GM21360 (cell line): ENCODE measurements at regions not wholly inside any gene's neighbourhood (a gene's known extent, or its start where the extent isn't known, plus 50 kb on each side); places are given as distances from the start of the nearest gene placed in this dataset.

Experiments used
- ATAC-seq: cut with Tn5 transposase; IDR thresholded peaks from one replicate; pipeline ENCODE4 v1.9.1; 2021; ENCODE audit warnings: mild to moderate bottlenecking, moderate library complexity; ENCODE audit not compliant: unreplicated experiment

DNA sequence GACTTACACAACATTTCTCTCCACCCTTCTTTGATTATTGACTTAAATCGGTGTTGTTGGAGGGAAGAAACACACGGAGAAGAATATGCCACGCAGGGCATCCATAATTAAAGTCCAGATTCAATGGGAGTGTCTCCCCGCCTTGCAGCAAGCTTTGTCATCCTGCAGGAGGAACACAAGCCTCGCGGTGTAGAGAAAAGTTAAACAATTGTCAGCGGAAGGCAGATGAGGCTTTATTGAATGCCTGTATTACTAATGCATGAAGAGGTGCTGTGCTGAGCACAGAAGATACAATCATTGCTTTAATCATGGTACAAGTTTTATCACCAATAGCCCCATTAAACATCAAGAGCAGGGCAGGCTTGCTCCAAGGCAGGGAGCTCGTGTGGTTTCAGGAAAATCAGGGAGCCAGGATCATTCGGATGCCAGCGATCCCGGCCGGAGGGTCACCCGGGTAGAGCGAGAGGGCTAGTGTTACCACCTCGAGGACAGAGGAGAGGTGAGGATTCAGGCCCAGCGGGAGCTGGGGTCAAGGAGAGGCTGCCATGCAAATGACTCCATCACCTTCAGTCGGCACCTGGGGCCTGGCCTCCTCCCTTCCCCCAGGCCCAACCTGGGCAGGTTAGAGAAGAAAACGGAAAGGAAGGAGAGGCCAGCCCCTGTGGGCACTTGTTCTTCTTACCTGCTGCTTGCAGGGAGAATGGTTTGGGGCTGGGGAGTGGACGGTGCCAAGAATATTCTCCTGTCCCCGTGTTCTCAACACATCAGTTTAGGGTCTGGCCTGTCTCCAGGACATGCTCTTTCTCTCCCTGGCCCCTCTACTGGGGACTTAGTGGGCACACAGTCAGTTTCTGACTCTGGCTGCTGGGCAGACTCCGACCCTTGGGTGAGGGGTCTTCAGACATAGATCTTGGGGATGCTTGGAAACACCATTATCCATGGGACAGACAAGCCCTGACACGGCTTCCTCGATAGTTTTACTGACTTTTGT lies 289.5 kb downstream of the IRX2 start:
- ATAC-seq = no peak

DNA sequence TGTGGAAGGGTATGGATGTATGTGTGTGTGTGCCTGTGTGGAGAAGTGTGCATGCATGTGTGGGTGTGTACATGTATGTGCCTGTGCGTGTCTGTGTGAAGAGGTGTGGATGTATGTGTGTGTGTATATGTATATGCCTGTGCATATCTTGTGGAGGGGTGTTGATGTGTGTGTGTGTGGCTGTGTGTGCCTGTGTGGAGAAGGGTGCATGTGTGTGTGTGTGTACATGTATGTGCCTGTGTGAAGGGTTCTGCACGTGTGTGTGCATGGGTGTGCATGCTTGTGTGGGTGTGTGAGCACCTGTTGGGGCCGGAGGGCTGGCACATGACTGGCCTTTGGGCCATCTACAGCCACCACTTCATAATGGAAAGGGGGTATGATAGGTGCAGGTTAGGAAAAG lies 291.4 kb downstream of the IRX2 start:
- no peak for ATAC-seq

DNA sequence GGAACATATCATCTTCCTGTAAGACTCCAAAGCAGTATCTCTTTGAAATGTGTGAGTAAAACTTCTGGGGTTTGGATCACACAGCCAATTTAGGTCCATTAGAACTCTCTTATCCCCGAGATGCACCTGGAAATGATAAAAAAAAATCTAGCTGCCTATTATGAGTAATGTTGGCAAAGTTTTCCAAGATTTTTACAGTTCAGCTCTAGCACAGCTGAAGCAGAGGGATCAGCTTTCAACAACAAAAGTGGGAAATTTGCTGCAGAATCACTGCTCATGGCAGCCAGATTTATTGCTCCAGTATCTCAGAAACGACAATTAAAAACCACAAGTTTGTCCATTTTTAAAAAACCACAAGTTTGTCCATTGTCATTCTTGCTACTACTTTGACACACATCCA lies 292.2 kb downstream of the IRX2 start:
- no peak for ATAC-seq

DNA sequence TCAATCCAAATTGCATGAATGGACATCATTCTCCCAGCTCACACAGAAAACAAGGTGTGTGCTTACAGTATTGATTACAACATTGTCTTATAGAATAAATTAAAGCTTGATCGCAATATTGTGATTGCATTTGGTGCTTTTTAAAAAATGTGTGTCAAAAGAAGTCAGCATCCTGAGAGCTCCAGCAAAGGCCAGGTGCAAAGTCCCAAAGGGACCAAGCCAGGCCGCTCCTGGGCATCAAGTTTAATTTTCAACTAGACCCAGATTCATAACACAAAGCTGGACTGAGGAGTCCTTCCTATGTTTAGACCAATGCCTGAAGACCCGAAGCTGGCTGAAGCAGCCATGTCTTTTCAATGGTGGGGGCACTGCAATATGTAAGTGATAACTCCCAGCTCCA lies 295.6 kb downstream of the IRX2 start:
- ATAC-seq = no peak

DNA sequence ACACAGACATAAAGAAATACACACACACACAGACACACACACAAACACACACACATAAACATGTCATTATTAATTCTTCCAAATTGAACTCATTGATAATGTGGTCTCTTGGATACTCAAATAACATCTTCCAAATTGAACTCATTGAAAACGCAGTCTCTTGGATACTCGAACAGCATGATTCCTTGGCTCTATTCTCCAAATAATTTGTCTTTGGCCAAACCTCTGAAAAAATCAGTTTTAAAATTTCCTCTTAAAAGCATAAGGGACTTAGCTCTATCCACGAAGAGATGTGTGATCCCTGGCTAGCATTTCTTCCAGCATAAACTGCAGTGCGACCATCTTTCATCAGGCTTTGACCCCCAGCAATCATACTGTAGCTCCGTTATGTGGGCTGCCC lies 296.6 kb downstream of the IRX2 start:
- no peak for ATAC-seq

DNA sequence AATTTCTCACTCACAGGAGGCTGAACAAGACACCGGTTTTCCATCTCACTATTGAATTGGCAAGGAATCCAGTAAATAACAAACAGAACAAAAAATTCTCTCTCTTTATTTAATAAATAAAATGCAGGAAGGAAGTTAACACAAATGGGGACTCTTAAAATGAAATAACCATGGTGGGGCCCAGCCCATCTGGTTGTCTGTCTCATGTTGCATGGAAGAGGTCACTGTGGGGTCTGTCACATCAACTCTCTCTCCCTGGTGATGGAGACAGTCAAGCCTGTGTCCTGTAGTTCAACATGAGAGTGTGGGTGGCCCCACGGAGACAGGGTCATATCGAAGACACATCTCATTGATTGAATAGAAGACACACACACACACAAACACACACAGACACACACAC lies 297.7 kb downstream of the IRX2 start:
- ATAC-seq = no peak

DNA sequence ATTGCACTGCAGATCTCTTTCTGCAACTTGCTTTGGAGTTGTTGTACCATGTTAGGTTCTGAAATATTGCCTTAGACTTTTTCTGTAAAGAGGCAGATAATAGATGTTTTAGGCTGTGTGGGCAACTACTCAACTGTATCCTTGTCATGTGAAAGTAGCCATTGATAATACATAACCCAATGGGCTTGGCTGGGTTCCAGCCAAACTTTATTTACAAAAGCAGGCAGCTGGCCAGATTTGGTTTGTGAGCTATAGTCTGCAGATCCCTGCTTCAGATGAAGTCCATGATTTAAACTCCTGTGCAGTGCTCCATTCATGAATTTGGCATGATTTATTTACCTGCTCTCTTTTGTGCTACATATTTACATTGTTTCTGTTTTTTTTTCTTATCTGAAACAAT lies 300.4 kb downstream of the IRX2 start:
- no peak for ATAC-seq

DNA sequence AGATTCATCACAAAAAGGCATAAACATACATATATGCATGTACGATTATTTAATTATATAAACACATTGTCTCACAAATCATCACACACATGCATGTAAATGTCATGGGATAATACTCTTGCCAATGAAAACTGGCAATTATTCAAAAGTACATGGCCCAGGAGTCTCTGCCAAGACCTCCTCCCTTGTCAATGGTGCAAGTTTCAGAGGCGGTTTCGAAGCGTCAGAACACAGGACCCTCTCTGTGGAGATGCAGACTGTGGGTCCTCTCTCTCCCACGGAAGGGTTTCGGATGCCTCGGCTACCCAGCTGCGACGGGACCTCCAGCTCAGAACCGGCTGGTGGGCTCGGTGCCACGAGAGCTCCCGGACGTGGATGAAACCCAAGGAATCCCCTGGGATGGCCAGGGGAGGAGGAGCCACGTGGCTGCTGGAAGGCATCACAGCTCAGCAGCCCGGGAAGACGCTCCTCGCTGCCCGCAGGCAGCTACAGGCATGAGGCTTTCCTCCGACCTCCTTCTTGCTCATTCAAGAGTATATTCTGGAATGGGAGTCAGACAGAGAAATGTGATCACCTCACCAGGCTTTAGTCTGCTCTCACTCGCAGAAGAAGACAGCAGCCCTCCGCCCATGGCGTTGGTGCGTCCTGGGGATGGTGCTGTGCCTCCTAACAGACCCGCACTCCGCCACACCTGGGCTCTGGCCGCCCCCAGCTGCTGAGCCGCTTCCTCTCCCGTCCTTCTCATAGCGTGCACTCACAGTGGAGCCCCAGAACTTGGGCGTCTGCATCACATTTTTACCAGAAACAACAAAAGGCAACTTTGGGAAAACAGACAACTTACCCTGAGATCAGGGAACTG lies 308.8 kb downstream of the IRX2 start:
- ATAC-seq = no peak

DNA sequence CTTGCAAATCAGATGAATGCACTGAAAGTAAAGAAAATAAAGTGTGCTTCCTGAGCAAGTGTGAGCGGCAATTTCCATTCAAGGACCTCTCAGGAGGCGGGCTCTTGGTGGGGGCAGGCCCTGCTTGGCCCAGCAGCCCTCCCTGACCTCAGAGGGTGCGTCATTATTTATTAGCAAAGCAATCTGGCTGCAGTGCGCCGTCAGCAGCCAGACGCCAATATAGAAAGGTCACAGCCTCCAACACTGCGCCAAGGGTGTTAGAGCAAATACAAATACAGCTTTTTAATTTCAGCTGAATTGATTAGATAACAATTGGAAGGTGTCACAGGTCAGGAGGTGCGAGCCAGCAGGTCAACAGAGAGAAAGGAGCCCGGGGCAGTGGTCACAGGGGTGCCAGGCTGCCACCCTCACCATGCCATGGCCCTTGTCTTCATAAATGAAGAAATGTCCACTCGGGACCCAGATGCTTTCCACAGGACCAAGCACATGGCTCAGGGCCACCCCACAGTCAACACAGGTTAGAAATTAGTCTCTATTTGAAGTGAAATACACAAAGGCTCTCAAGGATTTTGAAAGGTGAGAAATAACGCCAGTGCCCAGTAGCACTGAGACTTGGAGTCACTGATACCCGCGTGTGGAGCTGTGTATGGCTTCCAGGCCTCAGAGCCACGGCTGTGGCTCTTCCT lies 309.8 kb downstream of the IRX2 start:
- ATAC-seq = no peak

DNA sequence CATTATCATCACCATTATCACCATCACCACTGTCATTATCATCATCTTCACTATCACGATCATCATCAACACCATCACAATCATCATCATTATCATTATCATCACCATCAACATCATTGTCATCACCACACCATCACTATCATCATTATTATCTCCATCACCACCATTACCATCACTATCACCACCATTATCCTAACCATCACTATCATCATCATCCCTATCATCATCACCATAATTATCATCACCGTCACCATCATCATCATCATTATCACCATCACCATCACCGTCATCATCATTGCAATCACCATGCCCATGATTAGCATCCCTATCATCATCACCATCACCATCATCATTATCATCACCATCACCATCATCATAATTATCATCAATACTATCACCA lies 311.9 kb downstream of the IRX2 start:
- no peak for ATAC-seq

DNA sequence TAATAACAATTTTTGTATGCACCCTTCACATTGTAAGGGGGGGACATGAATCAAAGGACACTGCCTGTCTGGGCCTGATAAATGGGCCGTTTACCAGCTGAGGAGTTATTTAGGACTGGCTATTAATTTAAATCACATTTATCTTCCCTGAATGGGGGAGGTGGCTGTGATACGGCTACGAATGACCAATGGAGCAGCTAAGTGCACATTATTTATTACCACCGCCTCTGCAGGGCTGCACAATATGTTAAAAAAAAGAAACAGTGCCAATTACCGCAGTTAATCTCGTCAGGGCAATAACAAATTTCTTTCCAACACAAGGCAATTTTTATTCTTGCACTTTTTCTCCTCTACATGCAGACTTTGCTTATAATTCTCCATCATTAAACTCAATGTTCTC lies 318.4 kb downstream of the IRX2 start:
- no peak for ATAC-seq

DNA sequence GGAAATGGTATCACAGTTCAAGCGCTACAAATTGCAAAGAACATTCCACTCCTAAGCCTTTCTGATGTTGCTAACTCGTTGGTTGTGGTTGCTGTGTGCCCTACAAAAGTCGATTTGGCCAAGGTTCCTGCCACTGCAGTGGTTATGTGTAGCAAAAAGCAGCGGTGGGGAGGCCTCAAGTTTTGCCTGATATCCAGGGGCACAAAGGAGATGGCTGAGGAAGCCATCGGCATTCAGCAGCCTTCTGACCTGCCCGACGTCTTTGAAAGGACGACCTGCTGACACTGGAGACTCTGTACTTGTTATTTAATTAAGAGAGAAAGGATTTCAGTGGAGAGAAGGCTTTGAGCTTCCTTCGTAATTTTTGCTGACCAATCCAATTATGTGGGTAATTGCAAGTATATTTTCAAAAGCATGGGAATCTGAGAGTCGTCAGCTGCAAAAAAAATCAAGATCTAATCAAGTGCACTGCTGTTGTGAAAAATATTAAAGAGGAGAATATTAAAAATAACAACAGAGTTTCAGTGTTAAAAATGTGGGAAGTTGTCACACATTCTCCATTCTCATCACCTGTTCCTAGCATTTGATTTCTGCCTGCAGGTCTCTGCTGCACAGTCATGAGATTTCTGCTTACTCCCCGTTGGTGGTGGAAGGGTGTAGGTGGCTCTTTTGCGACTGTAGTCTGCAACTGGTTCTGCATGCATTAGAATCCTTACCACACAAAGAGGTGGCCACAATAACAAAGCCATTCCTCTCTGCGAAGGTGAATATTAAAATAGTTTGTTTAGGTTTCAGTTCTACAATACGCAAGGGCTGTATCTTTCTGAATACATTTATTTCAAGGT lies 319.2 kb downstream of the IRX2 start:
- no peak for ATAC-seq

DNA sequence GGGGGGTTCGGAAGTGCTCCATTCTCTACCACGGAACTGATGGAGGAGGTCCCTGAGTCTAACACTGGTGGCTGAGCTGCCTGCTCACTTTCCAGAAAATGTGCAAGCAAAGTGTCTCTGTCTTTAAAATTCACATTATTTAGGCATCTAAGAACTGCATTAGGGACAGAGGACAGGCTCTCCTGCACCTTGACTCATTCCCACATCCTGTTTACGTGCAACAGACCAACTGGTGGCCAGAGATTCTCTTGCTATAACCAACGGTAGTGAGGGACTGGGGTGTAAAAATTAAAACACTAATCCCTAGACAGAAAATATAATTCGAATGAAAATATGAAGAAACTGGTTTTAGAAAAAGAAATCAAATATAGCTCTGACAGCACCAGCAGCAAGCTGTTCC lies 320.9 kb downstream of the IRX2 start:
- no peak for ATAC-seq

DNA sequence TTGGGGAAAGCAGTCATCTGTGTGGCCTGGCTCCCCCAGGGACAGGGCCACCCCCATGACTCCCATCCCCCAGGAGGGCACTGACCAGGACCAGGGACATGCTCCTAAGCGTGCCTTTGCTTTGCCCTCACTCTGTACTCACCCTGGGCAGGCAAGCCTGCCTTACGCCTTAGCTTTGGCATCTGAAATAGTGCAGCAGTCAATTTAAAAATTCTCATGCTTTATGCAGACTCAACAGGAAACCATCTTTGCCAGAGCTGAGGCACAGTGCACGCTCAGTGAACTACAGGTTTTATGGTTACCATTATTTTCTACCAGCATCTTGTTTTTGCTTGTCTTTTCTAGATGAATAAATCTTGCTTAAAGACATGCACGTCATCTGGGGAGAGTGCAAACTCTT lies 323.5 kb downstream of the IRX2 start:
- ATAC-seq = no peak

DNA sequence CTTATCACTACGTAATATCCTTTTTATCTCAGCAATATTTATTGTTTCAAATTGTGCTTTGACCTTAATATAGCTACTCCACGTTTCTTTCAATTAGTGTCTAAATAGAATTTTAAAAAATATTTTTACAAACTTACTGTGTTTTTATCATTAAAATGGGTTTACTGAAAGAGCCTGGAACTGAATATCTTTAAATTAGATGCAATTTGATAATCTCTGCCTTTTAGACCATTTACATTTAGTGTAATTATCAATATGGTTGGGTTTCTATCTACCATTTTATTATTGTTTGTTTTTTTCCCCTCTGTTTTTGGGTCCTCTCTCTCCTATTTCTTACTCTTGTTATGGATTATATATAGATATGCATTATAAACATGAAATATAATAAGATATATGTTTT lies 327.8 kb downstream of the IRX2 start:
- ATAC-seq = no peak

DNA sequence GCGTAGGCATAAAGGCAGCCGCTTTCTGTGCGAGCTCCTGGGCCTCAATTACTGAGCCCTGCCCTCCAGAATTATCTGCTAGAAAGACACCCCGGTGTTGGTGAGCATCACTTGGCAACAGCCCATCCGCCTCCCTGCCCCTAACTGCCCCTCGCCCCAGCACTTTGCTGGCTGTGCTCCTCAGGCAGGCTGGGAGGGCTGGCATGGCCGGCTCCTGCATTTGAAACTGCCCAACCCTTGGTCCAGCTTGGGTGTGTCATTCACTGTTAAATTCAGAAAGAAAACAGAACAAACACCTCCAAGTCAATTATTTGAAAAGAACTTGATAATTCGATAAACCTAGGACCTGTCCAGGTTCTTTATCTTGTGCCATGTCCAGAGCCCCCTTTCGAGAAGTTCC lies 334.2 kb downstream of the IRX2 start:
- no peak for ATAC-seq

DNA sequence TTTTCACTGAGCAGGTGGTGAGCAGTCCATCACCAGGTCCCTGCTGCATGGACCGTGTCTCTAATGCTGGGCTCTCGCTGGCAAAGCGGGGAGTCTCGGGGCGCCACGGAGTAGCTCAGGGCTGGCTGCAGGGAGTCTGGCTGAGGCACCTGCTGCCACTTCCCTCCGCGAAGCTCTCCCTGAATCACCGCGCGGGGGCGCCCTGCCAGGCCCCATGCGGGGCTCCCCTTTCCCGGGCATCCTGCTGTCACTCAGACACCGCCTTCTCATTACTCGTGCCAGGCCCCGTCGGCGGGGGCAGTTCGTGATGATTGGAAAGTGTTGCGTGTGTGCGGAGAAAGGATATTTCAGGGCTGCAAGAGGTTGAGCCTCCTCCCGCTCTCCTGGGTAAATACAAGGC lies 335.8 kb downstream of the IRX2 start:
- no peak for ATAC-seq

DNA sequence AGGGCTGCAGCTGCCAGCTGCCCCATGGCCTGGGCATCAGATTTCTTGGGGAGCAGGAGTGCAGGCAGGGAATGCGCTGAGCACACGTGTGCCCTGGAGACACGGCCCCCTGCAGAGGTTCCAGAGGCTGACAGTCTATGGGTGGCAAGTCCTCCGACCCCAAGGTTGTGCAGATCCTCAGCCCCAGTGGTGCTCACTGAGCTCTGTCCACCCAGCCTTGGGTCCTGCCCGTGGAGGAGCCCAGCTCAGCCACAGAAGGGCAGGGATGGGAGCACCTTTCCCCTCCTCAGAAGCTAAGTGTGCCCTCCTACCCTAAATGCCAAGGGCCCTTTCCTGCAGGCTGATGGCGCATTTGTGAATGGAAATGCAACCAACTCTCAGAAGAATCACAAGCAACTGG lies 341.0 kb downstream of the IRX2 start:
- ATAC-seq = no peak

DNA sequence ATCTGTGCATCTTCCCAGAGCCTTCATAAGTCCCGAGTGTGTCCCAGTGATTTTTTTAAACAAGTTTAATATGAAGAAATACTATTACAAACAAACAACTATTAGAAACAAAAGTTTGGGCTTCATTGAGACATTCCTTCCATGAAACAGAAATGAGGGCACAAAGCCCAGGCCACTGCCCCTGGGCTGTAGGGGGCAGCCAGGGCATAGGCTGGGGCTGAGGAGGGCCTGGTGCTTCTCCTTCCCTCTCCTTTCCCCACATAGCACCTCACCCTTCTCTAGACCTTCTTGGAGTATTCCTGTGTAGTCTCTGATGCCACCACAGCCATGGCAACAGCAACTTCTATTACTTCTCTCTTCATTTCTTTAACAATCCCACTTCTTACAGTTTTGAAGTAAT lies 348.2 kb downstream of the IRX2 start:
- no peak for ATAC-seq

DNA sequence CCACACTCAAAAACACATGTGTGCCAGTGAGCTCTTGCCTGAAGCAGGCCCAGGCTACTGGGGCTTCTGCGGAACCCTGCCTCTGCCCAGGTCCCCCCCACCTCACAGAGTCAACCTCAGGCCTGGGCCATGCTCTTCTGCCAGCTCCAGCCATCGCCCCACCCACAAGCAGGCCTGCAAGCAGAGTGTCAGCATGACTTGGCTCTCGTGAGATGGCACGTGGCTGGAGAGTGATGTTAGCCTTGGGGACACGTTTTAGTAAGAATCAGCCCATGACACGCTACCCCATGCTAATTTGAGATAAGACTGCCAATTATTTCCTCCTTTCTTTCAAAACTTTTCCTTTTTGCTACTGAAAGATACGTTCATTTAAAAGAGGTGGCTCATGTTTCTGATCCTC lies 351.7 kb downstream of the IRX2 start:
- ATAC-seq = no peak

DNA sequence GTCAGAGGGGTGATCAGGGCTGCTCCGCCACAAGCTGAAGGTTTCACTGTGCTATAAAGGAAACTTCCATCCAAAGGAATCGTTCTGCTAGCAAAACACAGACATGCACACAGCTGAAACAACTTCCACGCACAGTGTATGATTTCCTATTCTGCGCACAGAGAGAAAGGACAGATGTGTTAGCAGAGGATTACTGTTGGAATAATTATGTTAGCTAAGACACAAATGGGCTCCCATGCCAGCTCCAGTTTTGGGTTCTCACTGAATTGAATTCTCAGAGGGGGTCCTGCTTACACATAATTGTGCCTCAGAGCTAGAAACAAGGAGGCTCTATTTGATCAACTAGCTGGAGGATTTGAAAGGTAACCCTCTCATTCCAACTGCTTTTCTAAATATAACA lies 352.4 kb downstream of the IRX2 start:
- ATAC-seq = no peak
